Ascending aorta (tissue), 2 donors: ENCODE measurements at regions not wholly inside any gene's neighbourhood (a gene's known extent, or its start where the extent isn't known, plus 50 kb on each side); places are given as distances from the start of the nearest gene placed in this dataset.

Experiments used
- DNase-seq, 2 donors: peaks; one replicate each; pipeline ENCODE4 v3.0.0-alpha.2; 2019; ENCODE audit warnings: low spot score in 2 of 2
- H3K27ac ChIP-seq, 2 donors: fragments of 200-600 bp; sonication (generic); one replicate each; pipeline ENCODE4 v1.5.1; 2016 to 2017; ENCODE audit warnings: mild to moderate bottlenecking in 1 of 2
- H3K27me3 ChIP-seq: fragments of 200-600 bp; sonication (generic); one replicate; pipeline ENCODE4 v1.5.1; 2017
- H3K36me3 ChIP-seq, 2 donors: fragments of 200-600 bp; sonication (generic); one replicate each; pipeline ENCODE4 v1.5.1; 2016
- H3K4me1 ChIP-seq, 2 donors: fragments of 200-600 bp; sonication (generic); one replicate each; pipeline ENCODE4 v1.5.1; 2016 to 2017; ENCODE audit warnings: mild to moderate bottlenecking in 1 of 2
- H3K4me3 ChIP-seq, 2 donors: fragments of 200-600 bp; sonication (generic); one replicate each; pipeline ENCODE4 v1.5.1; 2016 to 2017; ENCODE audit warnings: mild to moderate bottlenecking in 1 of 2
- H3K9me3 ChIP-seq, 2 donors: fragments of 200-600 bp; sonication (generic); one replicate each; pipeline ENCODE4 v1.5.1; 2016
- CTCF ChIP-seq, 3 experiments: fragments of 200-600 bp in 2 of 3; fragments of 450-650 bp in 1 of 3; sonication (generic) in 2 of 3; IDR thresholded peaks; one replicate each; pipeline ENCODE4 v1.5.1; 2016 to 2019; ENCODE audit warnings: antibody characterized with exemption in 3 of 3, mild to moderate bottlenecking in 1 of 3, moderate library complexity in 1 of 3
- intact Hi-C: fragments of 100-400 bp; cut with DNase I; formaldehyde crosslinking; loops from one replicate; pipeline ENCODE4 v1.15.1; 2023

GRCh38 chr12:126518596-126519200 lies 1453.5 kb downstream of the AACS start:
- Histone ChIP-seq H3K27ac (no peak overlapping the region), H3K36me3 (no peaks in the 10 kb centered on the region), H3K27me3 (no peaks in the 10 kb centered on the region), H3K4me3 (no peak overlapping the region), H3K9me3 (no peaks in the 10 kb centered on the region), H3K4me1 (no peaks in the 10 kb centered on the region)
- no peak for TF ChIP-seq CTCF (IDR thresholded peaks at IDR 0.05)
- DNase-seq, result no peak
- intact Hi-C loops, result no loop called here

GRCh38 chr12:126519833-126520232 lies 1454.6 kb downstream of the AACS start:
- intact Hi-C loops, result no loop called here
- Histone ChIP-seq H3K27ac (no peak overlapping the region), H3K36me3 (no peaks in the 10 kb centered on the region), H3K27me3 (no peaks in the 10 kb centered on the region), H3K4me1 (no peaks in the 10 kb centered on the region), H3K9me3 (no peaks in the 10 kb centered on the region), H3K4me3 (no peak overlapping the region)
- no peak for DNase-seq
- TF ChIP-seq CTCF (IDR thresholded peaks at IDR 0.05), result no peak

- no peak for DNase-seq
- intact Hi-C loops, result no loop called here
- no peaks in the 10 kb centered on the region for H3K36me3 ChIP-seq
- H3K4me3 ChIP-seq, result no peak overlapping the region
- no peak for TF ChIP-seq CTCF (IDR thresholded peaks at IDR 0.05)
- no peaks in the 10 kb centered on the region for H3K9me3 ChIP-seq
- no peaks in the 10 kb centered on the region for H3K27me3 ChIP-seq
- no peak overlapping the region for H3K27ac ChIP-seq
- no peaks in the 10 kb centered on the region for H3K4me1 ChIP-seq
Measured at GRCh38 chr12:126523891-126524290, 1458.7 kb downstream of the AACS start.

GRCh38 chr12:126534495-126534894 lies 1469.3 kb downstream of the AACS start:
- Histone ChIP-seq H3K9me3 (no peaks in the 10 kb centered on the region), H3K27me3 (no peaks in the 10 kb centered on the region), H3K36me3 (no peaks in the 10 kb centered on the region), H3K4me1 (no peaks in the 10 kb centered on the region), H3K27ac (no peak overlapping the region), H3K4me3 (no peak overlapping the region)
- no peak for TF ChIP-seq CTCF (IDR thresholded peaks at IDR 0.05)
- intact Hi-C loops, result no loop called here
- DNase-seq, result no peak

- intact Hi-C loops, result no loop called here
- no peak for TF ChIP-seq CTCF (IDR thresholded peaks at IDR 0.05)
Measured at GRCh38 chr12:126534942-126535341, 1469.7 kb downstream of the AACS start.

GRCh38 chr12:126535971-126536370 lies 1470.7 kb downstream of the AACS start:
- Histone ChIP-seq H3K4me1 (no peaks in the 10 kb centered on the region), H3K9me3 (no peaks in the 10 kb centered on the region), H3K36me3 (no peaks in the 10 kb centered on the region), H3K27ac (no peak overlapping the region), H3K27me3 (no peaks in the 10 kb centered on the region), H3K4me3 (no peak overlapping the region)
- TF ChIP-seq CTCF (IDR thresholded peaks at IDR 0.05), result no peak
- intact Hi-C loops, result no loop called here
- DNase-seq, result no peak

More at GRCh38 chr12:126534942-126535341, 1469.7 kb downstream of the AACS start:
- DNase-seq, result no peak
- Histone ChIP-seq H3K4me3 (no peak overlapping the region), H3K27me3 (no peaks in the 10 kb centered on the region), H3K27ac (no peak overlapping the region), H3K4me1 (no peaks in the 10 kb centered on the region), H3K9me3 (no peaks in the 10 kb centered on the region), H3K36me3 (no peaks in the 10 kb centered on the region)
